Thyroid gland (tissue), 4 donors: ENCODE measurements at regions not wholly inside any gene's neighbourhood (a gene's known extent, or its start where the extent isn't known, plus 50 kb on each side); places are given as distances from the start of the nearest gene placed in this dataset.

Source experiments
- POLR2A ChIP-seq, 2 donors: fragments of 450-650 bp; IDR thresholded peaks; one replicate each; pipeline ENCODE4 v1.6.1; 2017; ENCODE audit warnings: antibody characterized with exemption in 2 of 2, mild to moderate bottlenecking in 2 of 2, moderate library complexity in 1 of 2
- TF ChIP-seq, protein P1 (sequence below), 6 experiments: fragments of 200-600 bp in 3 of 6; fragments of 450-650 bp in 3 of 6; sonication (generic) in 3 of 6; IDR thresholded peaks; one replicate each; pipeline ENCODE4 v1.5.1; 2016 to 2019; ENCODE audit warnings: antibody characterized with exemption in 6 of 6, mild to moderate bottlenecking in 2 of 6, inconsistent platforms in 1 of 6, moderate library complexity in 1 of 6

DNA sequence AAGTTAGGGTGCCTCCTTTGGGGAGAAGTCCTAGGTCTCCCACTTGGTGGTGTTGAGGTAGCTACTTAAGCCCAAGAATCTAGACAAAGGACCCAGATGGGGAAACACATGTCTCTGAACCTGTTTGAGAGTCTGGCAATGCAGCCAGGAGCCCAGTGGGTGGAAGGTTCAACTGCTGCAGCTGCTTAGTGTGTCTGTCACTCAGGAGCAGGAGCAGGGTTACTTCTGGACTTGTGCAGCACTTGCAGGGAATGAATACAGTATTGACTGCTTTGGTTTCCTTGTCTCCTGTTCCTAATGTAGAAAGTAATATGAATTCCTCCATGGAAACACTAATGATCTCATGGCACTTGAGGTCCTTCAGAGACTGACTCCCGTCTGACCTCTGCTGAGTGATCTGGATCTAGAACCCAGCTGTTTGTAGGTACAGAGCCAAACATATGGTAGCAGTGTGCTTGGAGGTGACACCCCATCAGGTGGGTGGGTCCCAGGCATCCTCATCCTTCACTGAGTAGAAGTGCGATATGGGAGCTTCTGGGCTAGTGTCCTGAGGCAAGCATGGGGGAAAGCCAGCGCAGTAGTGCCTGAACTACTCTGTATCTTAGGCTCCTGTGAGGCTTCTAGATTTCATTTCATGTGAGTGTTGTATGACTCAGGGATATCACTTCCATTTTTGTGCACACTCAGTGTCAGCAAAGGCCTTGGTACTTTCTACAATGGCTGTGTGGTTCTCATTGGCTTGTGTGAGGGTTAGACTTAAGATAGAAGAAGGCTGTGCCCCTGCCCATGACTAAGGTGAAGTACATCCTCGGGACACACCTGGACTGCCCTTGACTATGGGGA, 85.0 kb upstream of the WDR1 start:
- TF ChIP-seq, protein P1, sequence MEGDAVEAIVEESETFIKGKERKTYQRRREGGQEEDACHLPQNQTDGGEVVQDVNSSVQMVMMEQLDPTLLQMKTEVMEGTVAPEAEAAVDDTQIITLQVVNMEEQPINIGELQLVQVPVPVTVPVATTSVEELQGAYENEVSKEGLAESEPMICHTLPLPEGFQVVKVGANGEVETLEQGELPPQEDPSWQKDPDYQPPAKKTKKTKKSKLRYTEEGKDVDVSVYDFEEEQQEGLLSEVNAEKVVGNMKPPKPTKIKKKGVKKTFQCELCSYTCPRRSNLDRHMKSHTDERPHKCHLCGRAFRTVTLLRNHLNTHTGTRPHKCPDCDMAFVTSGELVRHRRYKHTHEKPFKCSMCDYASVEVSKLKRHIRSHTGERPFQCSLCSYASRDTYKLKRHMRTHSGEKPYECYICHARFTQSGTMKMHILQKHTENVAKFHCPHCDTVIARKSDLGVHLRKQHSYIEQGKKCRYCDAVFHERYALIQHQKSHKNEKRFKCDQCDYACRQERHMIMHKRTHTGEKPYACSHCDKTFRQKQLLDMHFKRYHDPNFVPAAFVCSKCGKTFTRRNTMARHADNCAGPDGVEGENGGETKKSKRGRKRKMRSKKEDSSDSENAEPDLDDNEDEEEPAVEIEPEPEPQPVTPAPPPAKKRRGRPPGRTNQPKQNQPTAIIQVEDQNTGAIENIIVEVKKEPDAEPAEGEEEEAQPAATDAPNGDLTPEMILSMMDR (IDR thresholded peaks at IDR 0.05) = no peak
- no peak for TF ChIP-seq POLR2A (IDR thresholded peaks at IDR 0.05)
